NCI-H1694 treated with DMSO at 0.1 percent for 48 hours (cell line): ENCODE measurements at regions not wholly inside any gene's neighbourhood (a gene's known extent, or its start where the extent isn't known, plus 50 kb on each side); places are given as distances from the start of the nearest gene placed in this dataset.
"Not testable (repeated sequence)": the region's sequence is repeated elsewhere in the genome, so short reads cannot be mapped to it uniquely, and the experiment has no call there.

Experiments used
- DNase-seq: peaks from one replicate; lab custom pipeline; 2025; lab: John Stamatoyannopoulos, UW

DNA sequence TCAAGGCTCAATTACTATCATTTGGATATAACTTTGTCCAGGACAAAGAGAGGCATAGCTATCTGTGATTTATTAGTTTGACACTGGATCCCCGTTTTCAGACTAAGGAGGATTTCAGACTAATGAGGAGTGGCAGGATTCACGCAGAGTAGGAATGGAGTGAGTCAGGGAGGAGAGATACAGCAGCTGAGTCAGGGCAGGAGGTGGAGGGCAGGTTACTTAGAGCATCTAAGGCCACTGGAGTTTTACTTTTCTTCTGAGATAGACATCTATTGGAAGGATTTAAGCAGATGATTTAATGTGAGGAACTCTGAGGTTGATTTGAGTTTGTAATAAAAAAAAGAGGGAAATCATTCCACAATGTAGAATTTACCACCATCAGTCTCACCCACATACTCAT, 110.6 kb downstream of the RPIA start:
- not testable (repeated sequence) for DNase-seq

DNA sequence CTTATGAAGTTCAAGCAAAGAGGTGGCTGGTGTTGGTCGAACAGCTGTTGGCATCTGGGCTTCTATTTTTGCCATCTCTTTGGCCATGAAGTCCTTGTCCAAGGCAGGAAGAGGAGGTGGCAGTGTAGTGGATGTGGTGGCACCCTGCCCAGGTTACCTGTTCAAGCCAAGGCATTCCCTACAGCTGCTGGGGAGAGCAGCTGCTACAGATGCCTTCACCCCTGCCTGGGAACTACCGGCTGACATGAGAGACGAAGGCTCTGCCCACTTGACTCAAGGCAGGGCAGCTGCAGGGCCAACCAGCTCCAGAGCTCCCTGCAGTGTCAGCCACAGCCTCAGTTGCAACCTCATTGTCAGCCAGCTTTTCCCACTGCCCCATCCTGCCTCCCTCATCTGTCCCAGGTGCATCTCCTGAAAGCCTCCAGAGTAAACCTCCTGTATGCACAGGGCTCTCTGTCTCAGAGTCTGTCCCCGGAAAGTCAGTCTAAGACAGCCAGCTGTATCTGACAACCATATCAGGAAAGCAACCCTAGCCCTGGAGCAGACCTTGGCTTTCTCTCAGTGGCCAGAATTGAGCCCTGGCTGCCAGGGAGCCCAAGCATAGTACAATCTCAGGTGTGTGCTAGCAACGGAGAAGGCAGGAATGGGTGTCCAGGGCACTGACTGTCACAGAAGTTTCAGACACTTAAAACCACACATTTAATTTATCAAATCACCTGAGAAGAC, 115.9 kb downstream of the RPIA start:
- DNase-seq: no peak

- DNase-seq: no peak
Observed at GRCh38 chr2:88808083-88808482, 116.6 kb downstream of the RPIA start.

DNA sequence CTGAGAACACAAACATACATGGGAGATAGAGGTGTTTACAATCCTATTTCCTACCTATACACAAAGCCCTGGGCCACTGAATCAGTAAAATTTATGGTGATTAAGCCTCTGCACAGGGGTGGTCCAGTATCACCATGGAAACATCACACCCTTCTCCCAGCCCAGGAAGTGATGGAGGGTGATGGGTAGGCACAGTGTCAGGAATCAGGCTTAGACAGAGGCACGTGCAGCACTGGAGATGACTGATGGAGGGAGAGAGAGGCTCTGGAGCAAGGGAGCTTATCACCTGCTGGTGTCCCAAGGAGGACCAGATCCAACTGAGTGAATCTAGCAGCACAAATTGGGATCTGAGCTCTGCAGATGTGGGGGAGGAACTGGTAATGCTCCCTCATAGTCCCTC, 117.2 kb downstream of the RPIA start:
- no peak for DNase-seq

DNA sequence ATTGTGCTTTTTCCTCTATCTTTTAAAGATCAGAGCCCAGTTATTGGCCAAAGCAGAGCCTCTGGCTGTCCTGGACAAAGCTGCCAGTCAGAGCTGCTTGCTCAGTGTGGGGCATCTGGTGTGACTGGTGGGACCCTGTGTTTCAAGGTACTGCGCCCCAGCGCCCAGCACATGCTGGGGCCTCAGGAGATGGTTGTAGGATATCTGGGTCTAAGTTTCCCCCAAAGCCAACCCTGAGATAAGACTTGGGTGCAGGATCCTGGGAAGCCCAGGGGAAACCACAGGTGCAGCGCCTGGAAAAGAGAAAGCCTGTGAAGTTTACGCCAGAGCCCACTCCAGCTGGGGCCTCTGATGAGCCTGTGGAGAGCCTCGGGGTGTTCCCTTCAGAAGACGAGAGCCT, 117.7 kb downstream of the RPIA start:
- no peak for DNase-seq

DNA sequence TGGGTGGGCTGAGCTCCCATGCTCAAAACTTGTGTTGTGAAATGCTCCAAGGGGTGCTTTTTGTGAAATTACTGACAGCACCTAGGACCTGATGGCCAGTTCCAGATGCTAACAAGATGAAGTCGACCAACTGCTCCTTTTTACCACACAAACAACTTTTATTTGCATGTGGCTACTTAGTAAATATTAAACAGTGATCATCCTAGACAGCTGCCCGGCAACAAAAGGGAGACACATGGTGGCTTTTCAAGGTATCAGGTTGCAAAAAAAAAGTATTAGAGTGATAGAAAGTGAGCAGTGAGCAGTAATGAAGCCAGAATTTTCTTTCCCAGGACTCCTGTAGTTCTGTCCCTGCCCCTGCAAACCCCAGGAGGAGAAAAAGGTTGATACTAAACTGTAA, 118.5 kb downstream of the RPIA start:
- no peak for DNase-seq

GRCh38 chr2:88810488-88810887, 119.0 kb downstream of the RPIA start:
- no peak for DNase-seq

DNA sequence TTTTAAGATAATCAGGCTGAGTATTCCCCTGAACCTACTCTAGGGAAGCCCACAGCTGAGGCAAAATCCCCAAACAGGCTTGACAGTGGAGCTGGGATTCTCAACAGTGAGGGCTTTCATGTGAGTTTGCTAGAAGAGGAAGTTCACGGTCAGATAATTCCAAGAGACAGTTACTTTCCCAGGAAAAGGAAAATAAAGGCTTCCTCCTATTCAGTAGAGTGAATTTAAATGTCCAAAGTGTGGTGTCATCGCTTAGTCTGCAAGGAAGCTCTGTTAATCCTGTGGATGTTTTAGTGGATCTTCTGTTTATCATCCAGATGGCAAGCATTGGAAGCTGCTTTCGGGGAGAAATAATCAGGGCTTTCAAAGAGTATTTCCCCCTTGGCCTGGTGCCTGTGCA, 119.8 kb downstream of the RPIA start:
- no peak for DNase-seq

- no peak for DNase-seq
Observed at GRCh38 chr2:88811681-88812080, 120.2 kb downstream of the RPIA start.

DNA sequence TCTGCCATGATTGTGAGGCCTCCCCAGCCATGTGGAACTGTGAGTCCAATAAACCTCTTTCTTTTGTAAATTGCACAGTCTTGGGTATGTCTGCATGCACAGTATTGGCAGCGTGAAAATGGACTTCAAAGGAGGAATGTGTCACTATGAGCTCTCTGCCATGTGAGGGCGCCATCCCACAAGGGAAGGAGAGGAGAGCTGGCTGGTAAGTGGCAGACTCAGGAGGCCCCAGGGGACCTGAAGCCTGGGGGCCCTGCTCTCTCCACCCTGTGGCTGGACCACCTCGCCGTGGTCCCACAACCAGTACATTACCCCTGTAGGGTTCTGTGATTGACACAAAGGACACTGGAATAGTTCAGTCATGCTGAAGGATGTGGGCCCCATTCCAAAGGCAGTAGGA, 122.1 kb downstream of the RPIA start:
- DNase-seq: no peak

DNA sequence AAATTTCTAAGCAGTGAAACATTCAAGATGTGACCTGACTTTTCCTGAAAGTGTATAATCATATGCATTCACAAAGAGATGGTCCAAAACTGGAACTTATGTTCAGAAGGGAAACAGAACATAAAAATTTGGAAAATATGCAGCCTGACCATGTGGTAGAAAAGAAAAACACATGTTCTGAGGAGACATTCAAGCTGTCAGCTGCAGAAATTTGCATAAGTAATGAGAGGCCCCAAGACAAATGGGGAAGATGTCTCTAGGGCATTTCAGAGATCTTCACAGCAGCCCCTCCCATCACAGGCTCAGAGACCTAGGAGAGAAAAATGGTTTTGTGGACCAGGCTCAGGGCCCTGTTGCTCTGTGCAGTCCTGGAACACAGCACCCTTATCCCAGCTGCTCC, 123.8 kb downstream of the RPIA start:
- no peak for DNase-seq

DNA sequence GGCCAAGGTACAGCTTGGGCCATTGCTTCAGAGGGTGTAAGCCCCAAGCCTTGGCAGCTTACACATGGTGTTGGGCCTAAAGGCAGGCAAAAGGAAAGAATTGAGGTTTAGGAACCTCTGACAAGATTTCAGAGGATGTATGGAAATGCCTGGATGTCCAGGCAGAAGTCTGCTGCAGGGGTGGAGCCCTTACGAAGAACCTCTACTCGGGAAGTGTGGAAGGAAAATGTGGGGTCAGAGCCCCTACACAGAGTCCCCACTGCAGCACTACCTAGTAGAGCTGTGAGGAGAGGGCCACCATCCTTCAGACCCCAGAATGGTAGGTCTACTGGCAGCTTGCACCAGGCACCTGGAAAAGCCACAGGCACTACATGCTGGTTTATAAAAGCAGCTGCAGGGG, 124.2 kb downstream of the RPIA start:
- no peak for DNase-seq

GRCh38 chr2:88818381-88818780, 126.9 kb downstream of the RPIA start:
- no peak for DNase-seq

- DNase-seq: no peak
Observed at GRCh38 chr2:88824951-88825350, 133.5 kb downstream of the RPIA start.

DNA sequence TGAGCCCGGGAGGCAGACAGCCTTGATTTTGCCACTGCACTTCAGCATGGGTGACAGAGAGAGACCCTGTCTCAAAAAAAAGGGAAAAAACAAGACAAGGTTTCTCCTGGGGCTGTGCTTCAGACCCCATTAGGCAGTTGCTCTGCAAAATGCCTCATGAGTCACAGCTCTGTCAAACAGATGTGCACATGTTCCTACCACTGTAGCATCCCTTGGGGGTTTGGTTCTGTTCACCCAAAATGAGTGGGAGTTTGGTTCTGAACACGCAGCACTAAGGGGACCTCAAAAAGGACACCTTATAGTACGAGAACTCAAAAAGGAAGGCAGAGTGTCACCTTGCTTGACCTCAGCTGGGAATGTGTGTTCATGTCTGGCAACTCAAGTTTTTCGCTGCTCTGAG, 134.9 kb downstream of the RPIA start:
- DNase-seq: no peak

- no peak for DNase-seq
Observed at GRCh38 chr2:88827821-88828220, 136.3 kb downstream of the RPIA start.

GRCh38 chr2:88828397-88829137, 137.1 kb downstream of the RPIA start:
- no peak for DNase-seq

GRCh38 chr2:88829607-88830463, 138.4 kb downstream of the RPIA start:
- no peak for DNase-seq

GRCh38 chr2:88831071-88831791, 139.8 kb downstream of the RPIA start:
- no peak for DNase-seq

DNA sequence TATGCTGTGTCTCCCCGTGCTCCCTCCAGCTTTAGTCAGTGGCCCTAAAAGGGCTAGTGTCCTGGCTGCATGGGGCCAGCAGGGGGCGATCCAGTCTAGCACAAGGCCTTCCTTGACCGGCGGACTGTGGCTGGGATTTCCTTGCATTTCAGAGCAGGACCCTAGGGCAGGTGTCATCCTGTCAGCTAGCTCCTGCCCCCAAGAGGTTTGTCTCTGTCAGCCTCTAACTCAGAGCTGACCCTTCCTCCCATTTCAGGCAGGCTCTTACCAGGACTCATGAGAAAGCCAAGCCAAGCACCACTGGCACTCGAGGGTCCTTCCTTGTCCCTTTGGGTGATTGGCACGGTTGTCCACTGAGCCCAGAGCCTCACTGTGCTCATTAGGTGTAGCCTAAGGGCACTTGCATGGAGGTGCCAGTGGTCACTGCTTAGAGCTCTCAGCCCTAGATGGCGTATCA, 140.3 kb downstream of the RPIA start:
- DNase-seq: peak; percentile 3

DNA sequence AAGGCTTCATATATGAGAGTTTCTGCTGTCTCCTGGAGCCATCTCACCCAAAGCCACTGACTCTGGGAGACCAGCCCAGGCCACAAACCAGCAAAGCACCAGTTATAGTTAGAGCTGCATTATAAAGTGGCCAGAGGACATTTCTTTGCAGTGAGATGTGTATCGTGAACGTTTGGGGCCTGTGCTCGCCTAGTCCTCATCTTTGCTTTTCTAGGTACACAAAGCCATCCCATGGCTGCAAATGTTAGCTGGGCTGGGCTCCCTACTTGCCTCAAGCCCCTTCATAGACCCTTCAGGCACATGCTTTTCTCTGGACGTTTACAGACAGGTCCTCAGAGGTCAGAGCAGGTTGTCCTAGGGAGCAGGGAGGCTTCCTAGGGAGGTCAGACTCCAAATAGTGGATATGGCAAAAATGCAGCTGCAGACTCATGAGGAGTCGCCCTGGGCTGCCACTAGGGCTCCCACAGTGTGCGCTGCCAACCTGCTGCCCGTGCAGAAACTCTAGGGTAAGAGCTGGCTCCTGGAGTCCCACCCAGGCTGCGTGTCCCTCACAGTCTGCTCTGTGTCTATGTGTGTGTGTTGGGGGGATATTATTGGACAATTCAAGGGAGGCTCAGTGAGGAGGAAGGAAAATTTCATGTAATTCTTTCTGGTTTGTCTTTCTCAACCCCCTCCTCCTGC, 141.0 kb downstream of the RPIA start:
- no peak for DNase-seq
